Nephron progenitor cell (in vitro differentiated cells): ENCODE measurements at regions not wholly inside any gene's neighbourhood (a gene's known extent, or its start where the extent isn't known, plus 50 kb on each side); places are given as distances from the start of the nearest gene placed in this dataset.
A peak's percentile ranks its signal among the peaks of the same experiment; 100 is the strongest.

ENCODE experiments used
- DNase-seq: peaks from one replicate; pipeline ENCODE4 v3.0.0; 2021
- H3K27ac Mint-ChIP-seq: 2 replicates; pipeline ENCODE4 v1.8.0; 2021; ENCODE audit warnings: mild to moderate bottlenecking, moderate library complexity, mixed read lengths
- H3K27me3 Mint-ChIP-seq: 2 replicates; pipeline ENCODE4 v1.8.0; 2021; ENCODE audit warnings: mild to moderate bottlenecking, low read depth, mixed read lengths; ENCODE audit not compliant: poor library complexity
- H3K36me3 Mint-ChIP-seq: 2 replicates; pipeline ENCODE4 v1.8.0; 2021; ENCODE audit warnings: low read depth, mixed read lengths
- H3K4me1 Mint-ChIP-seq: 2 replicates; pipeline ENCODE4 v1.8.0; 2021; ENCODE audit warnings: mixed read lengths
- H3K4me3 Mint-ChIP-seq: 2 replicates; pipeline ENCODE4 v1.8.0; 2021; ENCODE audit warnings: mild to moderate bottlenecking, moderate library complexity, mixed read lengths
- H3K9me3 Mint-ChIP-seq: 2 replicates; pipeline ENCODE4 v1.8.0; 2021; ENCODE audit warnings: mild to moderate bottlenecking, moderate library complexity, mixed read lengths
- CTCF ChIP-seq: fragments of 200-600 bp; sonication (generic); IDR thresholded peaks from 2 replicates; pipeline ENCODE4 v1.5.0; 2021; ENCODE audit warnings: antibody characterized with exemption

DNA sequence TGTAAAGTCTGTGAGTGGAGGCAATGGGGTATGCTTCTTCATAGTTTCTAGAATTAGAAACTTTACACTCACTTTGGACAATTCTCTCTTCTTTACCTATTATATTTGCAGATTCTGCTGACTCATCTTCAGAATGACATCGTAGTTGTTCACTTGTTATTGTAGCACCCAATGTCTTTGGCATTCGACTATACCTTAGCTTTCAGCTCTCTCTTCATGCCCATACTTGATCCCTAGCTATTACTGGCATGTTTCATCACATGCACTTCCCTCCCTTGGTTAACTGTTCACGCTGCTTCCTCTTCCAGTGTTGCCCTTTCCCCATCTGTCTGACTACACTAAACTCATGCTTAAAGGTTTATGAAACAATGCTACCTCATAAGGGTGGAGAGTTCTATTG is 298.1 kb upstream of the TCF21 start:
- DNase-seq: no peak
- no peaks in the 10 kb centered on the region for H3K36me3 Mint-ChIP-seq
- peaks cover 4% of the 10 kb centered on the region for H3K27me3 Mint-ChIP-seq
- no peak overlapping the region for H3K4me3 Mint-ChIP-seq
- H3K4me1 Mint-ChIP-seq: peaks cover 22% of the 10 kb centered on the region
- H3K27ac Mint-ChIP-seq: no peak overlapping the region
- no peak for TF ChIP-seq CTCF
- no peaks in the 10 kb centered on the region for H3K9me3 Mint-ChIP-seq

GRCh38 chr6:133591275-133591674 is 297.6 kb upstream of the TCF21 start:
- TF ChIP-seq CTCF: no peak
- H3K4me3 Mint-ChIP-seq: no peak overlapping the region
- no peaks in the 10 kb centered on the region for H3K36me3 Mint-ChIP-seq
- DNase-seq: no peak
- peaks cover 25% of the 10 kb centered on the region for H3K4me1 Mint-ChIP-seq
- H3K9me3 Mint-ChIP-seq: no peaks in the 10 kb centered on the region
- H3K27ac Mint-ChIP-seq: no peak overlapping the region
- H3K27me3 Mint-ChIP-seq: peaks cover 4% of the 10 kb centered on the region

- Mint-ChIP-seq H3K9me3 (no peaks in the 10 kb centered on the region), H3K27me3 (no peaks in the 10 kb centered on the region), H3K4me1 (peaks cover 25% of the 10 kb centered on the region), H3K4me3 (no peak overlapping the region), H3K27ac (no peak overlapping the region), H3K36me3 (no peaks in the 10 kb centered on the region)
- no peak for DNase-seq
- TF ChIP-seq CTCF: no peak
Observed at GRCh38 chr6:133594652-133595110, 294.2 kb upstream of the TCF21 start.

- Mint-ChIP-seq H3K36me3 (no peaks in the 10 kb centered on the region), H3K4me1 (peaks cover 25% of the 10 kb centered on the region), H3K27me3 (no peaks in the 10 kb centered on the region), H3K27ac (no peak overlapping the region), H3K9me3 (no peaks in the 10 kb centered on the region), H3K4me3 (no peak overlapping the region)
- no peak for TF ChIP-seq CTCF
- peak; percentile 3 for DNase-seq
Observed at GRCh38 chr6:133595111-133595761, 293.7 kb upstream of the TCF21 start.

- TF ChIP-seq CTCF: no peak
- Mint-ChIP-seq H3K4me3 (no peak overlapping the region), H3K9me3 (no peaks in the 10 kb centered on the region), H3K36me3 (no peaks in the 10 kb centered on the region), H3K27me3 (no peaks in the 10 kb centered on the region), H3K27ac (no peak overlapping the region), H3K4me1 (no peaks in the 10 kb centered on the region)
- DNase-seq: no peak
Observed at GRCh38 chr6:133606852-133607251, 282.1 kb upstream of the TCF21 start.

DNA sequence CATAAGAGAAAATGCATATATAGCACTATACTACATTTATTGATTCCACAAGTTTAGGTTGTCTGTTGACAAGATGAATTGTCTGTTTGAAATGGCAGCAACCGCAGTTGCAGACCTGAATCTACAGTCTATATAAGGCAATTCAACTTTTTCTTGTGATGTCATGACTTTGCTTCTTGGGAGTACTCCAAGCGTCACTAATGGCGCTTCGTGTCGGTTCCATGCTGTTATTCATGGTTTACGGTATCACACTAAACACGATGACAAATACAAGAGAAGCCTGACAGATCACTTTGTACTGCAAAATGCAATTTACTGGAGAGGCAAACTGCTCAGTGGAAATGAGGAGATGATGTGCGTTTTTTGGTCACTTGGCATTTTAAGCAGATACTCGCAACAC is 280.3 kb upstream of the TCF21 start:
- no peak for TF ChIP-seq CTCF

More for the DNA sequence above, 280.3 kb upstream of the TCF21 start:
- no peaks in the 10 kb centered on the region for H3K27me3 Mint-ChIP-seq
- H3K4me3 Mint-ChIP-seq: no peak overlapping the region
- H3K27ac Mint-ChIP-seq: no peak overlapping the region
- H3K36me3 Mint-ChIP-seq: no peaks in the 10 kb centered on the region
- H3K9me3 Mint-ChIP-seq: no peaks in the 10 kb centered on the region
- DNase-seq: no peak
- peaks cover 8% of the 10 kb centered on the region for H3K4me1 Mint-ChIP-seq
